ENCODE measurements at regions not wholly inside any gene's neighbourhood (a gene's known extent, or its start where the extent isn't known, plus 50 kb on each side); places are given as distances from the start of the nearest gene placed in this dataset.

DNA sequence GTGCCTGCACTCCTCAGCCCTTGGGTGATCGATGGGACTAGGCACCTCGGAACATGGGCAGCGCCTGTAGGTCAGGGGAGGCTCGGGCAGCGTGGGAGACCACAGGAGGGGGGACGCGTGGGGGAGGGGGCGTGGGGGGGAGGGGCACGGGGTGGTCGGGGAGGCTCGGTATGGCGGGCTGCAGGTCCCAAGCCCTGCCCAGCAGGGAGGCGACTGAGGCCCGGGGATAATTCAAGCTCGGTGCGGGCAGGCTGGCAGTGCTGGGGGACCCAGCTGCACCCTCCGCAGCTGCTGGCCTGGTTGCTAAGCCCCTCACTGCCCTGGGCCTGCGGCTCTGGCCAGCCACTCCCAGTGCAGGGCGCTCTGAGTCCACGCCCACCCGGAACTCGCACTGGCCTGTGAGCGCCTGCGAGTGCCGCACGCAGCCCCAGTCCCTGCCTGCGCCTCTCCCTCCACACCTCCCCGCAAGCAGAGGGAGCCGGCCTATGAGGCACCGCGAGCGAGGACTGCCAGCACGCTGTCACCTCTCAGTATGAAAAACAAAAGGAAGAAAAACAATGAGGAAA lies 1698.3 kb upstream of the RAG2 start:
- no peak for TF ChIP-seq CTCF (IDR thresholded peaks at IDR 0.05; ENCODE audit: insufficient read depth, low read depth, low read length)
- no peak for TF ChIP-seq EZH2 (IDR thresholded peaks at IDR 0.05; ENCODE audit: insufficient read depth, low read length)
